Panc1 (cell line): ENCODE measurements at regions not wholly inside any gene's neighbourhood (a gene's known extent, or its start where the extent isn't known, plus 50 kb on each side); places are given as distances from the start of the nearest gene placed in this dataset.
"Not testable (repeated sequence)": the region's sequence is repeated elsewhere in the genome, so short reads cannot be mapped to it uniquely, and the experiment has no call there.

ENCODE experiments used
- ATAC-seq: fragments of 200-7000 bp; cut with Tn5 transposase; 2 replicates; pipeline ENCODE4 v1.9.1; 2020; ENCODE audit warnings: mild to moderate bottlenecking, moderate library complexity
- BruUV-seq: library from RNA; stranded (reverse); fragments of 400-500 nt; replicated peaks from 2 replicates; lab custom pipeline; 2021; lab: Mats Ljungman, UMichigan
- CTCF ChIA-PET: fragments of 300-600 bp; sonication (Branson Sonifier 250); formaldehyde crosslinking; loops from one replicate; lab custom pipeline; 2022; ENCODE audit warnings: antibody characterized with exemption; lab: Charles Lee
- POLR2A ChIA-PET: fragments of 300-600 bp; sonication (Branson Sonifier 250); formaldehyde crosslinking; loops from one replicate; lab custom pipeline; 2022; ENCODE audit warnings: antibody characterized with exemption; lab: Charles Lee
- DNase-seq: peaks from one replicate; pipeline ENCODE4 v3.0.0-alpha.2; 2010; ENCODE audit warnings: low read depth, low spot score
- H3K27ac ChIP-seq: 2 replicates; pipeline ENCODE4 v1.5.1; 2011; ENCODE audit warnings: mild to moderate bottlenecking, low read length, inconsistent platforms
- H3K27me3 ChIP-seq: fragments of 200-500 bp; sonication (Bioruptor generic); 2 replicates; pipeline ENCODE4 v1.6.0; 2014; ENCODE audit warnings: low read length, inconsistent platforms; ENCODE audit not compliant: control insufficient read depth, insufficient read depth
- H3K36me3 ChIP-seq: fragments of 200-500 bp; sonication (Bioruptor generic); 2 replicates; pipeline ENCODE4 v1.5.1; 2014; ENCODE audit warnings: inconsistent platforms, mild to moderate bottlenecking, low read length, moderate library complexity; ENCODE audit not compliant: control insufficient read depth, insufficient read depth
- H3K4me1 ChIP-seq: 2 replicates; pipeline ENCODE4 v1.5.1; 2011; ENCODE audit warnings: inconsistent platforms, mild to moderate bottlenecking, low read length, moderate library complexity; ENCODE audit not compliant: control insufficient read depth, insufficient read depth
- H3K4me3 ChIP-seq, 2 experiments: 2 replicates each; pipeline ENCODE4 v1.5.1; 2011 to 2012; ENCODE audit warnings: low read depth in 2 of 2, low read length in 2 of 2, mild to moderate bottlenecking in 2 of 2, inconsistent platforms in 1 of 2, moderate library complexity in 1 of 2
- H3K9me3 ChIP-seq: fragments of 200-500 bp; sonication (Bioruptor generic); 2 replicates; pipeline ENCODE4 v1.5.1; 2014; ENCODE audit warnings: low read depth, mild to moderate bottlenecking, inconsistent platforms, low read length, moderate library complexity; ENCODE audit not compliant: control insufficient read depth, insufficient read depth
- POLR2AphosphoS5 ChIP-seq: IDR thresholded peaks from 2 replicates; pipeline ENCODE4 v1.6.1; 2012; ENCODE audit warnings: mild to moderate bottlenecking, low read depth, low read length, moderate library complexity
- SIN3A ChIP-seq: IDR thresholded peaks from 2 replicates; pipeline ENCODE4 v1.6.1; 2012; ENCODE audit warnings: low read depth, mild to moderate bottlenecking, low read length, moderate library complexity, borderline replicate concordance; ENCODE audit not compliant: insufficient read depth
- TCF7L2 ChIP-seq: IDR thresholded peaks from 2 replicates; pipeline ENCODE4 v1.6.1; 2011; ENCODE audit warnings: mild to moderate bottlenecking, low read depth, low read length, inconsistent platforms
- in situ Hi-C: cut with HindIII; loops from 2 replicates; pipeline ENCODE4 v1.10.0; 2016; ENCODE audit warnings: low sequenced_read_pairs, low pct_unique_long_range_greater_than_20kb
- intact Hi-C: fragments of 100-400 bp; cut with micrococcal nuclease; formaldehyde crosslinking; loops from one replicate; pipeline ENCODE4 v1.10.0; 2022; ENCODE audit not compliant: unreplicated experiment
- TF ChIP-seq, protein P1 (sequence below), 2 experiments: IDR thresholded peaks; 2 replicates each; pipeline ENCODE4 v1.6.1; 2011 to 2012; ENCODE audit warnings: low read depth in 2 of 2, control low read depth in 1 of 2, low read length in 1 of 2, mild to moderate bottlenecking in 1 of 2, moderate library complexity in 1 of 2; ENCODE audit not compliant: insufficient read depth in 1 of 2
- TF ChIP-seq, protein P2 (sequence below): fragments of 450-650 bp; IDR thresholded peaks from 2 replicates; pipeline ENCODE4 v1.5.1; 2017; ENCODE audit warnings: mild to moderate bottlenecking

DNA sequence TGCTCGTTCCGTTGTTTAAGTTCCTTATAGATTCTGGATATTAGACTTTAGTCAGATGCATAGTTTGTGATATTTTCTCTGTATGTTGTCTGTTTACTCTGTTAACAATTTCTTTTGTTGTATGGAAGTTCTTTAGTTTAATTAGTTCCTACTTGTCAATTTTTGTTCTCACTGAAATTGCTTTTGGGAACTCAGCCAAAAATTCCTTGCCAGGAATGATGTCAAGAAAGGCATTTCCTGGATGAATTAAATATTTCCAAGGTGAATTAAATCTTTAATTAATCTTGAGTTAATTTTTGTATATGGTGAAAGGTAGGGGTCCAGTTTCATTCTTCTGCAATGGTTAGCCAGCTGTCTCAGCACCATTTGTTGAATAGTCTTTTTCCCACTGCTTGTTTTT lies 406.2 kb upstream of the NOX3 start:
- POLR2A ChIA-PET, result no interaction called here
- no TSS peak for BruUV-seq
- DNase-seq (no peak), ATAC-seq (no peak)
- CTCF ChIA-PET, result no interaction called here
- Histone ChIP-seq H3K9me3 (no peaks in the 10 kb centered on the region), H3K27me3 (no peaks in the 10 kb centered on the region), H3K4me1 (no peaks in the 10 kb centered on the region), H3K4me3 (no peak overlapping the region), H3K36me3 (no peaks in the 10 kb centered on the region), H3K27ac (no peak overlapping the region)
- in situ Hi-C loops (no loop called here), intact Hi-C loops (no loop called here)
- TF ChIP-seq, protein P1, sequence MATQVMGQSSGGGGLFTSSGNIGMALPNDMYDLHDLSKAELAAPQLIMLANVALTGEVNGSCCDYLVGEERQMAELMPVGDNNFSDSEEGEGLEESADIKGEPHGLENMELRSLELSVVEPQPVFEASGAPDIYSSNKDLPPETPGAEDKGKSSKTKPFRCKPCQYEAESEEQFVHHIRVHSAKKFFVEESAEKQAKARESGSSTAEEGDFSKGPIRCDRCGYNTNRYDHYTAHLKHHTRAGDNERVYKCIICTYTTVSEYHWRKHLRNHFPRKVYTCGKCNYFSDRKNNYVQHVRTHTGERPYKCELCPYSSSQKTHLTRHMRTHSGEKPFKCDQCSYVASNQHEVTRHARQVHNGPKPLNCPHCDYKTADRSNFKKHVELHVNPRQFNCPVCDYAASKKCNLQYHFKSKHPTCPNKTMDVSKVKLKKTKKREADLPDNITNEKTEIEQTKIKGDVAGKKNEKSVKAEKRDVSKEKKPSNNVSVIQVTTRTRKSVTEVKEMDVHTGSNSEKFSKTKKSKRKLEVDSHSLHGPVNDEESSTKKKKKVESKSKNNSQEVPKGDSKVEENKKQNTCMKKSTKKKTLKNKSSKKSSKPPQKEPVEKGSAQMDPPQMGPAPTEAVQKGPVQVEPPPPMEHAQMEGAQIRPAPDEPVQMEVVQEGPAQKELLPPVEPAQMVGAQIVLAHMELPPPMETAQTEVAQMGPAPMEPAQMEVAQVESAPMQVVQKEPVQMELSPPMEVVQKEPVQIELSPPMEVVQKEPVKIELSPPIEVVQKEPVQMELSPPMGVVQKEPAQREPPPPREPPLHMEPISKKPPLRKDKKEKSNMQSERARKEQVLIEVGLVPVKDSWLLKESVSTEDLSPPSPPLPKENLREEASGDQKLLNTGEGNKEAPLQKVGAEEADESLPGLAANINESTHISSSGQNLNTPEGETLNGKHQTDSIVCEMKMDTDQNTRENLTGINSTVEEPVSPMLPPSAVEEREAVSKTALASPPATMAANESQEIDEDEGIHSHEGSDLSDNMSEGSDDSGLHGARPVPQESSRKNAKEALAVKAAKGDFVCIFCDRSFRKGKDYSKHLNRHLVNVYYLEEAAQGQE (IDR thresholded peaks at IDR 0.05; ENCODE audit: insufficient read depth in 1 of 2, low read depth in 2 of 2, low read length in 1 of 2), result no peak
- TF ChIP-seq SIN3A (no peak), POLR2AphosphoS5 (no peak), TCF7L2 (no peak)
- TF ChIP-seq, protein P2, sequence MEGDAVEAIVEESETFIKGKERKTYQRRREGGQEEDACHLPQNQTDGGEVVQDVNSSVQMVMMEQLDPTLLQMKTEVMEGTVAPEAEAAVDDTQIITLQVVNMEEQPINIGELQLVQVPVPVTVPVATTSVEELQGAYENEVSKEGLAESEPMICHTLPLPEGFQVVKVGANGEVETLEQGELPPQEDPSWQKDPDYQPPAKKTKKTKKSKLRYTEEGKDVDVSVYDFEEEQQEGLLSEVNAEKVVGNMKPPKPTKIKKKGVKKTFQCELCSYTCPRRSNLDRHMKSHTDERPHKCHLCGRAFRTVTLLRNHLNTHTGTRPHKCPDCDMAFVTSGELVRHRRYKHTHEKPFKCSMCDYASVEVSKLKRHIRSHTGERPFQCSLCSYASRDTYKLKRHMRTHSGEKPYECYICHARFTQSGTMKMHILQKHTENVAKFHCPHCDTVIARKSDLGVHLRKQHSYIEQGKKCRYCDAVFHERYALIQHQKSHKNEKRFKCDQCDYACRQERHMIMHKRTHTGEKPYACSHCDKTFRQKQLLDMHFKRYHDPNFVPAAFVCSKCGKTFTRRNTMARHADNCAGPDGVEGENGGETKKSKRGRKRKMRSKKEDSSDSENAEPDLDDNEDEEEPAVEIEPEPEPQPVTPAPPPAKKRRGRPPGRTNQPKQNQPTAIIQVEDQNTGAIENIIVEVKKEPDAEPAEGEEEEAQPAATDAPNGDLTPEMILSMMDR, result no peak

GRCh38 chr6:155858906-155859305 lies 403.3 kb upstream of the NOX3 start:
- H3K27me3 ChIP-seq, H3K9me3 ChIP-seq, ATAC-seq, H3K4me1 ChIP-seq, H3K27ac ChIP-seq, BruUV-seq, DNase-seq, intact Hi-C loops, POLR2A ChIA-PET, H3K4me3 ChIP-seq, H3K36me3 ChIP-seq, CTCF ChIA-PET, in situ Hi-C loops: not testable (repeated sequence)

- Histone ChIP-seq H3K4me1 (no peaks in the 10 kb centered on the region), H3K4me3 (no peak overlapping the region), H3K27ac (no peak overlapping the region), H3K27me3 (no peaks in the 10 kb centered on the region), H3K9me3 (no peaks in the 10 kb centered on the region), H3K36me3 (no peaks in the 10 kb centered on the region)
- TF ChIP-seq POLR2AphosphoS5 (no peak), TCF7L2 (no peak)
- TF ChIP-seq, protein P1 (IDR thresholded peaks at IDR 0.05; ENCODE audit: insufficient read depth in 1 of 2, low read depth in 2 of 2, low read length in 1 of 2), result no peak
- TF ChIP-seq, protein P2, result no peak
- CTCF ChIA-PET, result no interaction called here
- ATAC-seq (no peak), DNase-seq (no peak)
- POLR2A ChIA-PET, result no interaction called here
- no TSS peak for BruUV-seq
- in situ Hi-C loops (no loop called here), intact Hi-C loops (no loop called here)
These were observed 399.1 kb upstream of the NOX3 start for GRCh38 chr6:155854787-155855186.
